HEK293T (cell line): ENCODE measurements at regions not wholly inside any gene's neighbourhood (a gene's known extent, or its start where the extent isn't known, plus 50 kb on each side); places are given as distances from the start of the nearest gene placed in this dataset.

Source experiments
- ARNT ChIP-seq: fragments of 450-650 bp; IDR thresholded peaks from 2 replicates; pipeline ENCODE4 v1.6.1; 2017; ENCODE audit warnings: mild to moderate bottlenecking
- BHLHE40 ChIP-seq: fragments of 450-650 bp; IDR thresholded peaks from 2 replicates; pipeline ENCODE4 v1.6.1; 2016; ENCODE audit warnings: mild to moderate bottlenecking, moderate library complexity, borderline replicate concordance
- ELF4 ChIP-seq: fragments of 450-650 bp; IDR thresholded peaks from 2 replicates; pipeline ENCODE4 v1.6.1; 2017; ENCODE audit warnings: antibody characterized with exemption
- FOXA1 ChIP-seq: fragments of 450-650 bp; IDR thresholded peaks from 2 replicates; pipeline ENCODE4 v1.6.1; 2016; ENCODE audit warnings: mild to moderate bottlenecking
- FOXK2 ChIP-seq: fragments of 450-650 bp; IDR thresholded peaks from 2 replicates; pipeline ENCODE4 v1.6.1; 2016; ENCODE audit warnings: mild to moderate bottlenecking
- FOXM1 ChIP-seq: fragments of 450-650 bp; IDR thresholded peaks from 2 replicates; pipeline ENCODE4 v1.6.1; 2017; ENCODE audit warnings: mild to moderate bottlenecking, borderline replicate concordance
- HDGF ChIP-seq: fragments of 450-650 bp; IDR thresholded peaks from 2 replicates; pipeline ENCODE4 v1.6.1; 2017; ENCODE audit warnings: antibody characterized with exemption, borderline replicate concordance
- NFRKB ChIP-seq: fragments of 450-650 bp; IDR thresholded peaks from 2 replicates; pipeline ENCODE4 v1.6.1; 2016; ENCODE audit warnings: mild to moderate bottlenecking, moderate library complexity
- SP1 ChIP-seq: fragments of 450-650 bp; IDR thresholded peaks from 2 replicates; pipeline ENCODE4 v1.6.1; 2017
- SUZ12 ChIP-seq: fragments of 450-650 bp; IDR thresholded peaks from 2 replicates; pipeline ENCODE4 v1.6.1; 2016; ENCODE audit warnings: mild to moderate bottlenecking
- TARDBP ChIP-seq: fragments of 450-650 bp; IDR thresholded peaks from 2 replicates; pipeline ENCODE4 v1.6.1; 2016

DNA sequence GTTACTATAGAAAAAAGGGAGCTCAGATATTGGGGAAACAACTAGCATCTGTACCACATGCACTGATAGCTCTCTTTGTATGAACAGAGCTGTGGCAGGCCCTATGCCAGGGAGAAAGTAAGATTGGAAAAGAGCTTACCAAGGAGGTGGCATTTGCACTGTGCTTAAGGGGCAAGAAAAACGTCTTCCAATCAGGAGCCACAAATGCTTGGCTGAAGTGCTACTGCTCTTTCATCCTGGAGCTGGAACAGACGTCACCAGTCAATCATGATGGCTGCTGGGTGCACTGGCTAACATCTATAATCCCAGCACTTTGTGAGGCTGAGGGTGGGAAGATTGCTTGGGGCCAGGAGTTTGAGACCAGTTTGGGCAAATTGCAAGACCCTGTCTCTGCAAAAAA lies 218.5 kb downstream of the SEC14L1 start:
- TF ChIP-seq BHLHE40 (no peak), SP1 (no peak), HDGF (no peak), TARDBP (no peak), FOXA1 (no peak), ARNT (no peak), ELF4 (no peak), SUZ12 (no peak), FOXM1 (no peak), NFRKB (no peak), FOXK2 (no peak)
